OCI-LY1 (cell line): ENCODE measurements at regions not wholly inside any gene's neighbourhood (a gene's known extent, or its start where the extent isn't known, plus 50 kb on each side); places are given as distances from the start of the nearest gene placed in this dataset.

Experiments
- H2AFZ ChIP-seq: fragments of 200-600 bp; sonication (generic), shearing (Covaris generic); 2 replicates; pipeline ENCODE4 v1.6.0; 2014; ENCODE audit warnings: antibody characterized with exemption, mild to moderate bottlenecking, low read length
- H3F3A ChIP-seq: fragments of 200-600 bp; sonication (generic), shearing (Covaris generic); 2 replicates; pipeline ENCODE4 v1.6.0; 2014; ENCODE audit warnings: mild to moderate bottlenecking, antibody characterized with exemption, low read length, moderate library complexity; ENCODE audit not compliant: insufficient read depth
- H3K27ac ChIP-seq: fragments of 200-600 bp; sonication (generic); 2 replicates; pipeline ENCODE4 v1.5.1; 2014; ENCODE audit warnings: low read length, mixed run types, mild to moderate bottlenecking, low read depth; ENCODE audit not compliant: poor library complexity, severe bottlenecking
- H3K27me3 ChIP-seq: fragments of 200-600 bp; sonication (generic); 2 replicates; pipeline ENCODE4 v1.6.0; 2014; ENCODE audit warnings: antibody characterized with exemption, mild to moderate bottlenecking, low read length, moderate library complexity; ENCODE audit not compliant: insufficient read depth
- H3K36me3 ChIP-seq: fragments of 200-600 bp; sonication (generic); 2 replicates; pipeline ENCODE4 v1.6.1; 2014; ENCODE audit warnings: mild to moderate bottlenecking, antibody characterized with exemption, low read length, moderate library complexity, mixed read lengths; ENCODE audit not compliant: insufficient read depth
- H3K4me1 ChIP-seq: fragments of 200-600 bp; sonication (generic); 2 replicates; pipeline ENCODE4 v1.5.1; 2014; ENCODE audit warnings: mild to moderate bottlenecking, low read length, moderate library complexity; ENCODE audit not compliant: insufficient read depth, severe bottlenecking
- H3K4me2 ChIP-seq: fragments of 200-600 bp; sonication (generic), shearing (Covaris generic); 2 replicates; pipeline ENCODE4 v1.6.1; 2014; ENCODE audit warnings: low read length
- H3K4me3 ChIP-seq: fragments of 200-600 bp; sonication (generic); 2 replicates; pipeline ENCODE4 v1.5.1; 2014; ENCODE audit warnings: low read length, low read depth, mild to moderate bottlenecking, mixed read lengths; ENCODE audit not compliant: poor library complexity, severe bottlenecking
- H3K79me2 ChIP-seq: fragments of 200-600 bp; shearing (Covaris generic); 2 replicates; pipeline ENCODE4 v1.6.1; 2016; ENCODE audit warnings: mixed run types, low read length, mixed read lengths; ENCODE audit not compliant: insufficient read depth
- H3K9ac ChIP-seq: fragments of 200-600 bp; sonication (generic), shearing (Covaris generic); 2 replicates; pipeline ENCODE4 v1.6.1; 2014; ENCODE audit warnings: mild to moderate bottlenecking, low read length, mixed read lengths
- H3K9me2 ChIP-seq: fragments of 200-600 bp; sonication (generic), shearing (Covaris generic); 2 replicates; pipeline ENCODE4 v1.6.1; 2014; ENCODE audit warnings: low read depth, mild to moderate bottlenecking, low read length, mixed read lengths
- H3K9me3 ChIP-seq: fragments of 200-600 bp; shearing (Covaris generic); 2 replicates; pipeline ENCODE4 v1.6.1; 2014; ENCODE audit warnings: low read length, mixed read lengths
- H4K20me1 ChIP-seq: fragments of 200-600 bp; sonication (generic), shearing (Covaris generic); 2 replicates; pipeline ENCODE4 v1.6.0; 2016; ENCODE audit warnings: mild to moderate bottlenecking, low read length; ENCODE audit not compliant: insufficient read depth
- EZH2 ChIP-seq: fragments of 200-600 bp; sonication (generic), shearing (Covaris generic); IDR thresholded peaks from 2 replicates; pipeline ENCODE4 v1.8.0; 2017; ENCODE audit warnings: borderline replicate concordance, mixed run types, mild to moderate bottlenecking, antibody characterized with exemption, low read length, moderate library complexity, mixed read lengths
- TF ChIP-seq, protein P1 (sequence below): fragments of 200-600 bp; sonication (generic), shearing (Covaris generic); IDR thresholded peaks from 2 replicates; pipeline ENCODE4 v1.5.1; 2017; ENCODE audit warnings: mild to moderate bottlenecking, antibody characterized with exemption, low read length, moderate library complexity, mixed read lengths

DNA sequence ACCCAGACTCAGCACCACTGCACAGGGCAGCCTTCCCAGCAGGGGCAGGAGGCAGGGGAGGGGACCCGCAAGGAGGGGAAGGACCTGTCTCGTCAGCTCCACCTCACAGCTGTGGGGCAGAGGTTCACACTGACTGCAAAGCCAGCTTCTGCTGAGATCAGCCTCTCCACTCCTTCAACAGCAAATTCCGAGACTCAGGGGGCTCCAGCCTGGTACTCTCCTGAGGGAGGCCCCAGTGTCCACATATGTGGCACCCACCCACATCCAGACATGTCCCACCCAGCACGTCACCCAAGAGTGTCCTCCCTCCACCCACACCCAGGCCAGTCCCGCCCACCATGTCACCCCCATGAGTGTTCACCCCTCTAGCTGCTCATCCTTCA lies 329.5 kb downstream of the NPHP4 start:
- H3K4me1 ChIP-seq: no peaks in the 10 kb centered on the region

GRCh38 chr1:5662086-5662743 lies 330.0 kb downstream of the NPHP4 start:
- Histone ChIP-seq H3K9me3 (no peaks in the 10 kb centered on the region), H3K36me3 (no peaks in the 10 kb centered on the region), H3K27ac (no peak overlapping the region), H3K9ac (no peak overlapping the region), H3K4me1 (no peaks in the 10 kb centered on the region), H3K79me2 (no peaks in the 10 kb centered on the region), H3K4me2 (no peak overlapping the region), H3F3A (no peaks in the 10 kb centered on the region), H3K9me2 (no peaks in the 10 kb centered on the region), H4K20me1 (no peaks in the 10 kb centered on the region), H3K4me3 (no peak overlapping the region), H2AFZ (no peak overlapping the region), H3K27me3 (no peaks in the 10 kb centered on the region)
- TF ChIP-seq EZH2: no peak
- TF ChIP-seq, protein P1, sequence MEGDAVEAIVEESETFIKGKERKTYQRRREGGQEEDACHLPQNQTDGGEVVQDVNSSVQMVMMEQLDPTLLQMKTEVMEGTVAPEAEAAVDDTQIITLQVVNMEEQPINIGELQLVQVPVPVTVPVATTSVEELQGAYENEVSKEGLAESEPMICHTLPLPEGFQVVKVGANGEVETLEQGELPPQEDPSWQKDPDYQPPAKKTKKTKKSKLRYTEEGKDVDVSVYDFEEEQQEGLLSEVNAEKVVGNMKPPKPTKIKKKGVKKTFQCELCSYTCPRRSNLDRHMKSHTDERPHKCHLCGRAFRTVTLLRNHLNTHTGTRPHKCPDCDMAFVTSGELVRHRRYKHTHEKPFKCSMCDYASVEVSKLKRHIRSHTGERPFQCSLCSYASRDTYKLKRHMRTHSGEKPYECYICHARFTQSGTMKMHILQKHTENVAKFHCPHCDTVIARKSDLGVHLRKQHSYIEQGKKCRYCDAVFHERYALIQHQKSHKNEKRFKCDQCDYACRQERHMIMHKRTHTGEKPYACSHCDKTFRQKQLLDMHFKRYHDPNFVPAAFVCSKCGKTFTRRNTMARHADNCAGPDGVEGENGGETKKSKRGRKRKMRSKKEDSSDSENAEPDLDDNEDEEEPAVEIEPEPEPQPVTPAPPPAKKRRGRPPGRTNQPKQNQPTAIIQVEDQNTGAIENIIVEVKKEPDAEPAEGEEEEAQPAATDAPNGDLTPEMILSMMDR: no peak

More for the DNA sequence above, 329.5 kb downstream of the NPHP4 start:
- H4K20me1 ChIP-seq: no peaks in the 10 kb centered on the region
- no peak overlapping the region for H3K27ac ChIP-seq
- no peak overlapping the region for H3K4me2 ChIP-seq
- H3K9me2 ChIP-seq: no peaks in the 10 kb centered on the region
- H3K4me3 ChIP-seq: no peak overlapping the region
- H2AFZ ChIP-seq: no peak overlapping the region
- no peaks in the 10 kb centered on the region for H3K27me3 ChIP-seq
- H3K9ac ChIP-seq: no peak overlapping the region
- TF ChIP-seq, protein P1: no peak
- TF ChIP-seq EZH2: no peak
- no peaks in the 10 kb centered on the region for H3K79me2 ChIP-seq
- no peaks in the 10 kb centered on the region for H3K36me3 ChIP-seq
- no peaks in the 10 kb centered on the region for H3F3A ChIP-seq
- H3K9me3 ChIP-seq: no peaks in the 10 kb centered on the region

GRCh38 chr1:5661196-5662085 lies 330.8 kb downstream of the NPHP4 start:
- H2AFZ ChIP-seq: no peak overlapping the region
- no peaks in the 10 kb centered on the region for H3K36me3 ChIP-seq
- H3F3A ChIP-seq: no peaks in the 10 kb centered on the region
- no peaks in the 10 kb centered on the region for H3K79me2 ChIP-seq
- H4K20me1 ChIP-seq: no peaks in the 10 kb centered on the region
- no peak overlapping the region for H3K9ac ChIP-seq
- H3K4me1 ChIP-seq: no peaks in the 10 kb centered on the region
- no peaks in the 10 kb centered on the region for H3K27me3 ChIP-seq
- H3K9me3 ChIP-seq: no peaks in the 10 kb centered on the region
- H3K9me2 ChIP-seq: no peaks in the 10 kb centered on the region
- H3K27ac ChIP-seq: no peak overlapping the region
- H3K4me2 ChIP-seq: no peak overlapping the region
- TF ChIP-seq EZH2: no peak
- TF ChIP-seq, protein P1: no peak
- no peak overlapping the region for H3K4me3 ChIP-seq
